ENCODE measurements at regions not wholly inside any gene's neighbourhood (a gene's known extent, or its start where the extent isn't known, plus 50 kb on each side); places are given as distances from the start of the nearest gene placed in this dataset.

GRCh38 chr6:14697427-14697826, 548.4 kb upstream of the JARID2 start (continued):
- no peak for TF ChIP-seq REST (IDR thresholded peaks at IDR 0.05; ENCODE audit: unreplicated experiment)
- no peak for TF ChIP-seq CTCF (conservative IDR thresholded peaks at IDR 0.05; ENCODE audit: low read depth in 2 of 2)

DNA sequence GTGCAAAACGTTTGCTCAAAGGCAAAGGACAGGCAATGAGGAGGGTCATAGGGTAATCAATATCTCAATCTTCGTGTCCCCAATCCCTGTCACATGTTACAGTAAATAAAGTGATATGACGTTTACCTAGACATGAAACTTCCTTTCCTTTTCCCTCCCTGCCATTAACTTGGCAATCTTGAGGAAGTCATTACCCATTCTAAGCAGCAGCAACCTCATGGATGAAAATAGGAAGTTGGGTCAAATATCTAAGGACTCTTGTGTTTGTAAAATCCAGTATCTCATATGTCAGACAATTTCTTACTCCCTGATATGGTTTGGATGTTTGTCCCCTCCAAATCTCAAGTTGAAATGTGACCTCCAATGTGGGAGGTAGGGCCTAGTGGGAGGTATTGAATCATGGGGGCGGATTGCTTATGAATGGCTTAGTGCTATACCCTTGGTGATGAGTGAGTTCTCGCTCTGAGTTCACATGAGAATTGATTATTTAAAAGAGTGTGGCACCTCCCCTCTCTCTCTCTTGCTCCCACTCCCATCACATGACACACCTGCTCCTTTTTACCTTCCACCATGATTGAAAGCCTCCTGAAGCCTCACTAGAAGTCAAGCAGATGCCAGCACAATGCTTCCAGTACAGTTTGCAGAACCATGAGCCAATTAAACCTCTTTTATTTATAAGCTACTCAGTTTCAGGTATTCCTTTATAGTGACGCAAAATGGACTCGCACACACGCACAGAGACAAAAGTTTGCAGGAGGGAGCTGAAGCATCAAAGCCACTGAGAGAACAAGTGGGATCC, 545.9 kb upstream of the JARID2 start:
- Histone ChIP-seq H3K36me3 (ENCODE audit: insufficient read depth) (no peaks in the 10 kb centered on the region), H3K4me3 (no peak overlapping the region), H4K20me1 (replicated peaks; ENCODE audit: insufficient read depth) (no peaks in the 10 kb centered on the region), H3K79me2 (replicated peaks; ENCODE audit: insufficient read depth) (no peaks in the 10 kb centered on the region), H3K27ac (ENCODE audit: low read depth) (no peak overlapping the region), H2AFZ (no peak overlapping the region), H3F3A (replicated peaks; ENCODE audit: low read depth) (no peaks in the 10 kb centered on the region), H3K27me3 (ENCODE audit: insufficient read depth) (no peaks in the 10 kb centered on the region), H3K4me1 (ENCODE audit: insufficient read depth) (no peaks in the 10 kb centered on the region), H3K4me2 (no peak overlapping the region), H3K9me2 (ENCODE audit: insufficient read depth) (0 out of 2 replicates have a peak, but pooled peaks cover 4% of the 10 kb centered on the region)
- peaks cover 5% of the 10 kb centered on the region for H3K4me1 Mint-ChIP-seq
- H3K27me3 Mint-ChIP-seq (ENCODE audit: insufficient read depth, low read depth, poor library complexity) = peaks cover 6% of the 10 kb centered on the region
- H3K36me3 Mint-ChIP-seq (ENCODE audit: low read depth) = no peaks in the 10 kb centered on the region
- ATAC-seq (no peak), DNase-seq (ENCODE audit: low spot score) (no peak)
- H3K27ac Mint-ChIP-seq = no peak overlapping the region
- peaks cover 6% of the 10 kb centered on the region for H3K9me3 Mint-ChIP-seq
- no peak overlapping the region for H3K4me3 Mint-ChIP-seq
- TF ChIP-seq ZNF114 (CRISPR knock-in tag; IDR thresholded peaks at IDR 0.05) = no peak
- TF ChIP-seq EZH2phosphoT487 (IDR thresholded peaks at IDR 0.05; ENCODE audit: unreplicated experiment) = no peak
- no peak for TF ChIP-seq STAT1 (IDR thresholded peaks at IDR 0.05; ENCODE audit: unreplicated experiment)
- TF ChIP-seq ZNF462 (CRISPR knock-in tag; IDR thresholded peaks at IDR 0.05) = no peak
- TF ChIP-seq REST (IDR thresholded peaks at IDR 0.05; ENCODE audit: unreplicated experiment) = no peak
- no peak for TF ChIP-seq ETS1 (IDR thresholded peaks at IDR 0.05)
